ENCODE measurements at regions not wholly inside any gene's neighbourhood (a gene's known extent, or its start where the extent isn't known, plus 50 kb on each side); places are given as distances from the start of the nearest gene placed in this dataset.
A peak's percentile ranks its signal among the peaks of the same experiment; 100 is the strongest.

DNA sequence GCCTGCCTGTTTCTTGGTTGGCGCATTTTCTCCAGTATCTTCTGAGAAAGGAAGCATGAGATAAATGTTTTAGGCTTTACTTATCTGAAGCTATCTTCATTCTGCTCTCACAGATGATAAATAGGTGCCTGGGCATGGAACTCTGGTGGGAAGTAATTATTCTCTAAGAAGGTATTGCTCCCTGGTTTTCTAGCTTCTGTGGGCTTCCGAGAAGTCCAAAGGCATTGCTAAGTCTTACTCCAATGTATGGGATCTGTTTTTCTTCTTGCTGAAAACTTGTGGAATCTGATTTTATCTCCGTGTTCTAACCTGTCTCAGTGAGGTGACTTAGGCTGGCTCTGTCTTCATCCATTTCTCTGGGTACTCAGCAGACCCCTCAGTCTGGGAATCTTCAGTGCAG is 224.4 kb upstream of the HS6ST1 start:
- DNase-seq, result no peak

DNA sequence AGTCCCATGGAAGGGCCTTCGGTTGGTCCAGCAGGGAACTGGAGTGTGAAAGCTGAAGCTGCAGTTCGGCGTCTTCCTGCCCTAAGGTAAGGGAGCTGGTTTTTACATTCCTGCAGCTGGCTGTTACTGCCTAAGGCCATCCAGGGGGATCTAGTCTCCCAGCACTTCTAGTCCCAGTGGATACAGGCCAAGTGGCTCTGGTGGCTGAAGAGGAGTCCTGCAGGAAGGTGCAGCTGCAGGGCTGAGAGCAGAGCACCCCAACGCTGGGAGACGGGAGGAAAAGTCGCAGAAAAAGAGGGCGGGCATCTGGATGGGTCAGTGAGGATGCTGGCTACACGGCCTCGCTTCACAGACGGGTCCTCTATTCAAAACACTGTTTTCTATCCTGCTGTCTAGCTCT is 225.0 kb upstream of the HS6ST1 start:
- DNase-seq, result peak; percentile 9

DNA sequence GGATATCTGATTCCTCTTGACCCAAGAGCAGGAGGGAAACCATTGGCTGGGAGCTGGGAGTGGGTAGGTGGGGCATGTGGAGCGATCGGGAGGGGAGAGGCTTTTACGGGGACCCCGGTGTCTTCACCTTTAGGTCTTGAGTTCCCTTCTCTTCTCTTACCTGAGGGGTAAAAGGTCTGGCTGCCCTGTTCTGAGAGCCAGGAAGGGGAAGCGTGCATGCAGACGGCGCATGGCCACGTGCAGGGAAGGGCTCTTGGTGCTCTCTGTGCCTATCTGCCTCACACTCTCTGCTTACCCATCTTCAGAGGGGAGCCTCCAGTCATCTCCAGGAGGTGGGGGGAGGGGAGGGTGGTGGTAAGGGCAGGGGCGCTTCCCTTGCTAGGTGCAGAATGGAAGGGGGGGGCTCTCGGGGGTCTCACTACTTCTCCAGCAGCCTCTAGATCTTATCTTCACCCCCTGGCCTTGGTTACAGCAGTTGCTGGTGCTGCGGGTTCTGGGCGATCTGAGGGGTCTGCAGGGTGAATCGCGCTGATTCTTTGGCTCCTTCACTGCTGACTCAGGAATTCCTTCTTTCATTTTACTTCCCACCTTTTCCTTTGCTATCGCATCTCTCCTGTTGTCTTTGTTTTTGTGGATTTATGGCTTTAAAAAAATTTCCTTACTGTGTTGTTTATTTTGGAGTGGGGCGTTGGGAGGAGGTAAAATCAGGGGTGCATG is 225.8 kb upstream of the HS6ST1 start:
- DNase-seq, result no peak

DNA sequence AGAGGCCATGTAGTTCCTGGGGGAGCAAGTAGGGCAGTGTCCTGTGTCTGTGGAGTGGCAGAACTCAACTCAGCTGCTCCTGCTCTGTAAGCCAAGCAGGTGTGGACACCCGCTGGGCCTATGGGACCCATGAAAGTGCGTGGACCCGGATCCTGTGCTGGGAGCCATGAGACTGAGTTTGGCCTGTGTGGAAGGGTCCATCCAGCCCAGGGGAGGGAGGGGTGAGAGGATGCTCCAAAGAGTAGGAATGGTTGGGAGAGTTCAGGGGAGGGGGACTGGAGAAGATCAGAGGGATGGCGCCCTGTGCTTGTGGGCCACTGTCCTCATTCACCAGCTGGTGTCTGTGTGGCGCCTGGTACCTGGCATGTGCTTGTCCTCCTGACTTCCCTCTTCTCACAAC is 226.4 kb upstream of the HS6ST1 start:
- no peak for DNase-seq

DNA sequence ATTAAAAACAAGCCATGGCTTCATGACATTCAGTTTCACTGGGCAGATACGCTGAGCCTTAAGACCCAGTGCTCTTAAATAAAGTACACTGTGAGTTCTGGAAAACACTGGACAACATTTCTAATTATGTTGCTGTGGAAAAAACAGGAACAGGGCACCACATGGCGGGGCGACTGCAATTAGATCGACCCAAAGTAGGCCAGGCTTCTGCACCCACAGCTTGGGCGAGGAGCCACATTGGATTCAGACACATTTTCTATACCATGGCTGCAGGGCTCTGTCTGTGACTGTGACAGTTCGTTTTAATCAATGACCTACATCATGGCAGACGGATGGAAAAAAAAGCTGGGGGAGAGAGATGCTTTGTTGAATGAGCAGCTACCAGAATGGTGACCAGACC is 227.2 kb upstream of the HS6ST1 start:
- no peak for DNase-seq

DNA sequence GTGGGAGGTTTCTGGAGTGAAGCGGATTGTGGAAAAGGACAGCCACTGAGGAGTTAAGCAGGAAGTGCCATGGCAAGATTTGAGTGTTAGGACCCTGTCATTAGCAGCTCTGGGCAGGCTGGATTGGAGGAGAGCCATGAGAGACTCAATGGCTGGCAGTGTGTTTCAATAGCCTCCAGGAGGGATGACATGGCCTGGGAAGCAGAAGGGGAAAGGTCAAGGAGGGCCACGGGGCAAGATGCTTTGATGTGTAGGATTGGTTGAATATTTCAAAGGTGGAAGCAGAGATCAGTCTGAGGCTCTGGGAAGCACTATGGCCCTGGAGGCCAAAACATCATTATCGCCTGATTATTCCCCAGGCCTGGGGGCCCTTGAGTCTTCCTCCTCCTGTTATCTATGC is 229.0 kb upstream of the HS6ST1 start:
- DNase-seq, result no peak

DNA sequence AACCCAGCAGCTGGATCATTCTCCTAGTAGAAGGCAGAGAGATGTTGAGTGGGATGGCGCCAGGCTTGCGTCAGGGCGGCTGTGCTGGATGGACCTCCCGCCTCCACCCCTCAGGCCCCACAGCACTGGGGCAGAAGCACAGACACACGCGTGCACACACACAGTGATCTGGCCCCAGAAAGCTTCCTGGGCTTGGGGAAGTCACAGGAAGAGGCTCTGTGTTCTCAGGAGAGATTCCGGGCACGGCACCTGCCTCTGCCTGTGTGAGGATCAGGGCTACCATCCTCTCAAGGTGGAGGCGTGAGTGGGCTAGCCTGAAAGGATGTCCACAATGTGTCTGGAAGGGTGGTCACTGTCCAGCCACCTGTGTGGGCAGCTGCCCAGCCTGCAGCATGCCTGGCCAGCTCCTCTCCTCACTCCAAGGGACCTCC is 229.8 kb upstream of the HS6ST1 start:
- no peak for DNase-seq

DNA sequence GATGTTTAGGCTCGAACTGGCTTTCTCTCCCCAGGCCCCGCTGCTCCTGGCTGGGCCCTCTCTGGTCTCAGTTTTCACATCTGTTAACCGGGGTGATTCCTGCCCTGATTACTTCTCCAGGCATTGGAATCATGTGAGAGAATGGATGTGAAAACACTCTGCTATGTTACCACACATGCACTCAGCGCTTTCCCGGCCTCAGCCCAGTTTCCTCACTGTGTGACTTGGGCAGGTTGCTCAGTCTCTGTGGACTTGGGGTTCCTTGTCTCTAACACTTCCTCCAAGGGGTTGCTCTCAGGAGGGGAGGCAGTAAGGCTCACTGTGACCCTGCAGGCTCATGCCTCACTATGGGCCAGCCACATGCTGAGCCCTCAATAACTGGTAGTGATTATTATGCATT is 230.4 kb upstream of the HS6ST1 start:
- DNase-seq, result no peak

DNA sequence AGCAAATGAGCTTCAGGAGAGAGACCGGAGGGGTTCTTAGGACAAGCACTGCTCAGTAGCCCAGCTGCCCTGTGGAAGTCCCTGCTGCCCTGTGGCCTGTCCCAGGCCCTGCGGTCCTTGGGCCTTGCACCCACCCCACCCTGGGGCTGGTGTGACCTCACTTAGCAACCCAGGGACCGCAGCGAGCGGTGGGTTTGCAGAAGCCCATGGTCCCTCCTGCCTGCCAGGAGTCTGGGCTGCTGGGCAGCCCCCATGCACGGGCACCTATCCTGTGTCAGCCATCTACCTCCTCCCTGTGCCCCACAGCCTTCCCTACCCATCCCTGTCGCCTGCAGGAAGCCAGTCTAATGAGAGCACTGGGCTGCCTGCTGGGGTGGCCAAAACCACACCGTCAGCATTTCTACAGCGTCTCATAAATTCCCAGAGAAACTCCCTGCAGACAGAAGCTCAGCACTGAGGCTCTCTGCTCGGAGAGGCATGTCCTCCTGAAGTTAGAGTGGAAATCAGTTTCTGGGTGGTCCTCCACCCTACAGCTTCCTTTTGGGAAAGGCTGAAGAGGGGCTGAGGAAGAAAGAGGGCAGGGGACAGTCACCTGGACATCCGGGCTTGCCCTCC is 231.1 kb upstream of the HS6ST1 start:
- no peak for DNase-seq

DNA sequence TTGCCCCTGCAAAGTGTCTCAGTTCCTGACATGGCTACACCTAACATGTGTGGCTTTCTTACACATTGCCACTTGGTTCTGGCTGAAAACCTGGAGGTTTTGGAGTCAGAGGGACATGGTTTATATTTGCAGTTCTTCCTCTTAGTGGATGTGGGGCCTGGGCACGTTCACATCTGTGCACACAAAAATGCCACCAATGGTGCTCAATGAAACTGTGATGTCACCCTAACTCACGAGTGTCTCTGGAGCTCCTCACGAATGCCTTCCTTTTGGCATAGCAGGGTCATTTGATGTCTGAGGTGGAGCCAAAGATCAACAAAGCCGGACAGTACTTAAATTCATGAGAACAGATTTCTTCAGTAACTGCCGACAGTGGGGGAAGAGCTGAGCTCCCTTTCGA is 231.7 kb upstream of the HS6ST1 start:
- no peak for DNase-seq

DNA sequence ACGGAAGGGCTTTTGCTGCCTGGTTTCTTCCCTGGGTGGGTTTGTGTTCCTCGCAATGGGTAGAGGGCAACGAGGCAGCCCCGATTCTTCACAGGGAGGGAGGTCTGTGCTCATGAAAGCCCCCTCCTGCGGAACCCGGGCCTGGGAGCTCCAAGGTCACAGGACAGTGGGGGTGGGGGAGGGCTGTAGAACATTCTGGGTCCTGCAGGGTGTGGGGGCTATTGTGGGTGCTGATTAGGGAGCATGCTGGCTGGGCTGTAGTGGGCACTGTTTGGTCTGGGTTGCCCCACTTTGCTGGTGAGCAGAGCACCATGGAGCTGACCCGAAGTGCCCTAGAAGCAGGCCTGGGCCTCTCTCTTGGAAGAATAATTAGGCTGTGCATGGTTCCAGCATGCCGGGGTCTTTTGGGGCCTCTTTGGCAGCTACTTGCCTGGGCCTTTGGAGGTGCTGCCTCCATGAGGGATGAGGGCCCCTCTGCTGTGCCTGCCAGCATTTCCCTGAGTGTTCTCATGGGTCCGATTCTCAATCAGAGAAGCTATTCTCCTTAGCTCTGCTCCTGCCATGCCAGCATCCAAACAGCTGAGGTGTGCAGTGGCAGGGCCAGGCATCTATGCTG is 232.2 kb upstream of the HS6ST1 start:
- no peak for DNase-seq

DNA sequence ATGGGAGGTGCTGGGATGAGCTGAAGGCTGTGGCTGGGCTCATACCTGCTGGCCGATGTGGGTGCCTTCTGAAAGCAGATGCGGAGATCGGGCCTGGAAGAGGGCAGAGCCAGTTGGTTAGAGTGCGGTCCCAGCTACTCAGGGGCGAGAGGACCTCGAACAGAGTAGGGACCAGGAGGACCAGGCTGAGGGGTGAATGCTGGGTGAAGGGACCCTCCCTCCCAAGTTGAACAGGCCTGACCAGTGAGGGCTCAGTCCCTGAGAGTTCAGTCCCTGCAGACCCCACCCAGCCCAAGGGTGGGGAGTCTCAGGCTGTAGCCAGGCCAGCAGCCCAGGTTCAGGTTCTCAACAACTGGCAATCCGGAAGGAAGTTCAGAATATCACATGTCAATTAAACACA is 232.8 kb upstream of the HS6ST1 start:
- no peak for DNase-seq

DNA sequence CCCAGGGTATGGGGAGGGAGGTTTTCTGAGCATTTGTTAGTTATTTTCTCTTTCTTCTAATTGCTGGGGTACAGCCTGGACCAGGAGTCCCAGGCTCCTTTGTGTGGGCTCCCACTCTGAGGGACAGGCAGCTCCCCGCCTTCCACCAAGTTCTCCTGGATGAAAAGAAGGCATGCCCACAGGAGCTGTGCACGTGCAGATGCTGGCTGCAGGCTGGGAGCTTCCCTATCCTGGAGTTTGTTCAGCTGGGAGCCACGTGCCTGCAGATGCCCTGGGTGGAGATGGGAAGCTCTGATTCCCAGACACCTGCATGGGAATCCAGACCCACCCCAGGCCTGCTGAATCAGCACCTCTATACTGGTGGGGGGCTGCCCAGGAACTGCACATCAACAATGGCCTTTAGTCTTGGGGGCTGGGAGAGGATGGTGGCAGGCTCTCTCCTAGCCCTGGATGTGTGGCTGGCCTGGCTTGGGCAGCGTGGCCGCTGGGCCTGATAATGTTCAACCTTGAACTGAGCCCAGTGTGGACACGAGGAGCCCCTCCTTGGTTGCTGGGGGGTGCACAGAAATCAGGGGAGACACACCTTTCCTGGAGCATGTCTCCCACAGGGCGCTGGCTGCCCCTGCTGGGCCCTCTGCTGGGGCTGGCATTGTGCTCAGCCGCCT is 233.6 kb upstream of the HS6ST1 start:
- no peak for DNase-seq

DNA sequence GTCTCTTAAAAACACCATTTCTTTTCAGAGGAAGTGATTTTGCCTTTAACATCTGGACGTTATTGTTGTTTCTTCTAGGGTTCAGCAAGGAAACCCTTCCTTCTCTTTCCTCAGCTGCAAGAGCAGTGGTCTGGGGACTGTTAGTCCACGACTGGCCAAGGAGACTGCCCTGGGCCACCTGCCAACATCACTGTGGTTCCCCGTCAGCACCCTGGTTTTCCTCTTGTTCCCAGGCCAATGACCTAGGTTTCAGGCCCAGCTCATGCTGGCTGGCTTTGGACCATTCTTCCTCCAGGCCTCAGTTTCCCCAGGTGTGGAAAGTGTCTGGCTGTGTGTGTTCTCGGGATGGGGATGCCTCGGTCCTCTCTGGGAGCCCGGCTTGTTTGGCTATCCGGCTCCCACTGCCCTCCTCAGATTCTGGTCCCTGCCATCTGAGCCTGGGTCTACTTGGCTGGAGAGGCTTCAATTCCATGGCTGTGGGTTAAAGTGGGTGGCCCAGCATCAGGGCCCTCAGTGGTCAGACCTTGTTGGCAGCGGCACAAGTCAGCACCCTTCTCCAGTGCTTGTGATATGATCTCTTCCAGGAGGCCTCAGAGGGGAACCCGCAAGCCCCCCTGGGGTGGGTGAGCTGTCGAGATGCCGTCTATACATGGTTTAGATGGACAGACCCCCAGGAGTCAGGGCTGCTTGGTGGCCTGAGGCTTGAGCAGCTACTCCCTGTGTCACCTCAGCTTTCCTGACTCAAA is 234.3 kb upstream of the HS6ST1 start:
- DNase-seq, result no peak

DNA sequence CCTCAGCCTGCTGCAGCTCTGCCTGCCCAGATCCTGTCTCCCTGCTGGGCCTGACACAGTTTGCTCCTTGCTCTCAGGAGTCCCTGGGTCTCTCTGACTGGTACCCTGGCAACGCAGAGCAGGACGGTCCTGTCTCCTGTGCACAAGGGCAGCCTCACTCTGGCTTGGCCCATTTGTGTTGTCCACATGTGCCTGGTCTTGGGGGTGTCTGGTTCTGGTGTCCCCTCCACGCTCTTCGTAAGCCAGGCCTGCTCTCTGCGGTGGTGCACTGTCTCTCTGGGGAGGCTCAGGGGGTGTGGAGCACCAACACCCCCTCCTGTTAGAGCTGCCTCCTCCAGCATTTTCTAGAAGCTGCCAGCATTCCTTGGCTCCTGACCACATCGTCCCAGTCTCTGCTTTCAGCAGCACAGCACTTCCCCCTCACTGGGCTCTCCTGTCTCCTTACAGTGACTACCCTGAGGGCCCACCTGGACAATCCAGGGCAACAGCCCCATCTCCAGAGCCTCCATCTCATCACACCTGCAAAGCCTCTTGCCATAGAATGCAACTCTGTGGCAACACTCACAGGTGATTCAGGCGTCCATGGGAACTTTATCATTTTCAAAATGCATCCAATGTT is 235.6 kb upstream of the HS6ST1 start:
- DNase-seq, result no peak

DNA sequence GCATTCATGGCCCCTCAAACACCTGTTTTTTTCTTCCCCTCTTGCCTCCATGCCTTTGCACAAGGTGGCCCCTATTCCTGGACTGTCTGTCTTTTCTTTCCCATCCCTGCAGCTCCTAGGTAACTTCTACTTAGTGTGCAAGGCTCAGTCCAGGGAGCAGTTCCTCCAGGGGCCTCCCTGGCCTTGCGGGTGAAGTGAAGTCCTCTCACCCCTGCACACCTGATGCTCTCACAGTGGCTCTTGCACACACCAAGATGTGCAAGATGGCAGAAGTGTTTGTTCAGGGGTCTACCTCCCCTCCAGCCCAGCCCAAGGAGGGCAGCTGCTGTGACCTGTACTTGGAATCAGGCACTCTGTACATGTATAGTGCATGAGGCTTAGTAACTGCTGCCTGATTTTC is 236.8 kb upstream of the HS6ST1 start:
- no peak for DNase-seq

DNA sequence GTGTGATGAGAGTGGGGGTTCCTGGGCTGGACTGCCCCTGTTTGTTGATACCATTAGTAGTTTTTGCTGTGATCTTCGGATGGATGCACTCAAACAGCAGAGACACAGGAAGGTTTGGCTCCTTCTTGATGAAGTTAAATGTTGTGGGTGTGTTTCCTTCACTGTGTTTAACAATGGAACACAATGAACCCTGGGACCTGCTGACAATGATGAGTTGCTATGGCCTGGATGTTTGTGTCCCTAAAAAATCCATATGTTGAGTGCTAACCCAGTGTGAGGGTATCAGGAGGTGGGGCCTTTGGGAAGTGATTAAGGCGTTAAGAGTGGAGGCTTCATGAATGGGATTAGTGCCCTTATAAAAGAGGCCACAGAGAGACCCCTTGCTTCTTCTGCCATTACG is 237.4 kb upstream of the HS6ST1 start:
- no peak for DNase-seq

DNA sequence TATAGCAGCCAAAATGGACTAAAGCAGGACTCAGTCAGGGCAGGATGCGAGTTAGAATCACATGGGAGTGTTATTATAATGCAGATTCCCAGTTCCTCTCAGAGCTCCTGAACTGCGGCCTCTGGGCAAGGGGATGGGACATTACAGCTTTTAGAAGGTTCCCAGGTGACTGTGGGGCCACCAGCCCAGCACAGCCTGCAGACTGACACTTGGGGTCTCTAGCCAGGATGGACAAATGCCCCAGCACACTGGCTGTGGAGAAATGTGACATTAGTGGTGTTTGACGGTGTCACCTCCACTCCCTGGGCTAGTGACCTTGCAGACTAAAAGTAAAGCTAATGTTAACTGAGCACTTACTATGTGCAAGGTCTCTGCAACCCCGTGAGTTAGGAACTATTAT is 238.0 kb upstream of the HS6ST1 start:
- DNase-seq, result no peak

DNA sequence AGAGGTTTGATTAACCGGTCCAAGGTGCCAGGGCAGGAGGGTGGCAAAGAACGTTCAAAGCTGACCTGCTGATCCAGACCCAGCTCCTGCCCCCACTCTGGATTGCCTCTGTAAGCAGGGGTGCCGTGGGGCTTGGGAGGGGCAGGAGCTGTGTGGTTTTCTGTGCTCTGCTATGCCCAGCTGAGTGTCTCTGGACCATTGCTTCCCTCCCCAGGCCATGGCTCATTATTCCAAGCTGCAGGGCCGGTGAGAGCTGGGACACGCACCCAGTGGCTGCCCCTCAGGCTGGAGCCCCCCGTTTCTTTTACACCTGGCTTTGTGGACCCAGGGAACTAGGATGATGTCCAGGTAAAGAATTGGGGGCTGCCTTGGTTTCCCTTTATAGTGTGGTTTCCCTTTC is 238.4 kb upstream of the HS6ST1 start:
- no peak for DNase-seq

DNA sequence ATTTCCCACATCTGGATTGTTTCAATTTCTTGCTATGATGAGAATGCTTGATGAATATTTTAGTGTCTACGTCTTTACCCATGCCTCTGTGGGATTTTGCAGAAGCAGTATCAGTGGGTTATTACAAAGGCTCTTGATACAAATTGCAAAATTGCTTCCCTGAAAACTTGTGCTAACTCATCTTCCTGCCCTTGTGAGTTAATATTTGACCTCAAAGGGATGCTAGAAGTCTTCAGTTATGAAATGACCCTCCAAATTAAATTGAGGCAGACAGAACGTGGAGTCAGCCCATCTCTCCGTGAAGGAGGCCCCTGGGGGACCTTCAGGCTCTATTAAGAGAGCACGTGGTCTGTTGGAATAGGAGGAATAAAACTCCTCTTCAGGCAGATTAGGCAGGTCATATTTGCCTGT is 239.2 kb upstream of the HS6ST1 start:
- no peak for DNase-seq

DNA sequence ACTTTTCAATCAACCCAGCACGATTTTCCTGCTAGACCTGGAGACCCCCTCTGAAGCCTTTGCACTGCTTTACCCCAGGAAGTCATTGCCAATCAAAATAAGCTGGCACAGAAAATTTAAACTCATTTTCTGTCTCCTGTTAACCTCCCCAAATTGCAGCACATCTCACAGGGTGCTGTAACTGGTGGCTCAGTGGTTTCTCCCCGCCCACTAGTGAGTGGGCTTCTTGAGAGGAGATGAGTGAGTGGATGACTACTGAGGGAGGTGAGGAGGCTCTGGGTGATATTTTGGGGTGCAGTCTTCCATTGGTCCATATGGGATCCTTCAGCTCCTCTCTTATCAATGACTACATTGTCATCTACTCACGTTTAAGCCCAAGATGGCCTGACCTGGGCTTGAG is 239.8 kb upstream of the HS6ST1 start:
- no peak for DNase-seq

DNA sequence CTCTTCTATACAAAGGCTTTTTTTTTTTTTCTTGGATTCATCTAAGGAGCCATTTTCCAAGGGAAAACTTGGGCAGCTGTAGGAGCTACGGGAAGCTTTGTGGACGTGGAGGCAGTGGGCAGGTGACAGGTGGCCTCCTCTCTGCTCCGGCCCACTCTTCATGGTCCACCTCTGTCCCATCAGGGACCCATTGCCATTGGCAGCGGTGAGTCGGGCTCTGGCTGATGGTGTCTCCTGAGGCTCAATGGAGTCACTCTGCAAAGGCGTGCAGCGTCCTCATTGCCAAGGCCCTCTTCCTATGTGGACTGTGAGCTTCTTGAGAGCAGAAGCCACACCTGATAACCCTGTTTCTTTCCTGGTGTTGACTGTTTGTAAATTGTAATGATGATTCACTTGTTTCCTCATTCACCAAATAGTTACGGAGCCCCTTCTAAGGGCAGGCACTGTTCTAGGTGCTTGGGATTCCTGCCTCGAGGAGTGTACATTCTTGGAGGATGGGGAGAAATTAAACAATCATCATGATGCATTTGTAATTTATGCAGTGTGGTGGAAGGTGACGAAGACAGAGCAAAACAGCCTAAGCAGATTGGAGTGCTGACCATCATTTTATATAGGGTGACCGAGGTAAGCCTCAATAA is 240.3 kb upstream of the HS6ST1 start:
- no peak for DNase-seq

All from CD4-positive, alpha-beta T cell treated with Interleukin-15 for 1 hour (primary cell).